CD14-positive monocyte (primary cell): ENCODE measurements at regions not wholly inside any gene's neighbourhood (a gene's known extent, or its start where the extent isn't known, plus 50 kb on each side); places are given as distances from the start of the nearest gene placed in this dataset.

Experiments used
- DNase-seq, 3 donors: peaks; one replicate each; pipeline ENCODE4 v3.0.0-alpha.2; 2011 to 2022
- H2AFZ ChIP-seq: 2 replicates; pipeline ENCODE4 v1.6.0; 2012; ENCODE audit warnings: mild to moderate bottlenecking, low read depth, low read length, inconsistent platforms; ENCODE audit not compliant: insufficient read depth, poor library complexity, severe bottlenecking
- H3K27ac ChIP-seq, 2 donors: 1 replicate in 1 of 2; 2 replicates in 1 of 2; pipeline ENCODE4 v1.5.1; 2012 to 2013; ENCODE audit warnings: low read length in 2 of 2, control low read depth in 1 of 2, inconsistent platforms in 1 of 2, low read depth in 1 of 2, mild to moderate bottlenecking in 1 of 2
- H3K27me3 ChIP-seq, 2 donors: one replicate each; pipeline versions ENCODE4 v1.6.0 to v1.6.1; 2011 to 2013; ENCODE audit warnings: low read length in 2 of 2; ENCODE audit not compliant: control insufficient read depth in 2 of 2, insufficient read depth in 2 of 2
- H3K36me3 ChIP-seq, 2 donors: replicated peaks in 1 of 2; 1 replicate in 1 of 2; 2 replicates in 1 of 2; pipeline versions ENCODE4 v1.5.1 to v1.6.1; 2012 to 2013; ENCODE audit warnings: low read length in 2 of 2, control low read depth in 1 of 2, inconsistent platforms in 1 of 2, mild to moderate bottlenecking in 1 of 2; ENCODE audit not compliant: insufficient read depth in 2 of 2, control insufficient read depth in 1 of 2
- H3K4me1 ChIP-seq, 2 donors: 1 replicate in 1 of 2; 2 replicates in 1 of 2; pipeline versions ENCODE4 v1.5.1 to v1.6.1; 2012 to 2013; ENCODE audit warnings: low read length in 2 of 2, control low read depth in 1 of 2, inconsistent platforms in 1 of 2, mild to moderate bottlenecking in 1 of 2, moderate library complexity in 1 of 2; ENCODE audit not compliant: insufficient read depth in 2 of 2, control insufficient read depth in 1 of 2
- H3K4me2 ChIP-seq: replicated peaks from 2 replicates; pipeline ENCODE3; 2012; ENCODE audit warnings: low read length, moderate library complexity, mild to moderate bottlenecking; ENCODE audit not compliant: poor library complexity, severe bottlenecking; ENCODE audit errors: extremely low read depth
- H3K4me3 ChIP-seq, 3 experiments: fragments of 200-600 bp in 1 of 3; sonication (generic) in 1 of 3; replicated peaks in 1 of 3; 1 replicate in 2 of 3; 2 replicates in 1 of 3; pipeline ENCODE4 v1.5.1; 2011 to 2013; ENCODE audit warnings: low read length in 3 of 3, mild to moderate bottlenecking in 3 of 3, control low read depth in 2 of 3, low read depth in 2 of 3, inconsistent platforms in 1 of 3, moderate library complexity in 1 of 3
- H3K79me2 ChIP-seq: 2 replicates; pipeline ENCODE4 v1.6.0; 2012; ENCODE audit warnings: mild to moderate bottlenecking, control low read depth, inconsistent platforms, low read length, moderate library complexity; ENCODE audit not compliant: insufficient read depth
- H3K9ac ChIP-seq: 2 replicates; pipeline ENCODE4 v1.6.0; 2017; ENCODE audit warnings: low read length, mild to moderate bottlenecking; ENCODE audit not compliant: insufficient read depth, poor library complexity, severe bottlenecking
- H3K9me3 ChIP-seq, 2 donors: replicated peaks in 1 of 2; 1 replicate in 1 of 2; 2 replicates in 1 of 2; pipeline versions ENCODE4 v1.5.1 to v1.6.1; 2012 to 2013; ENCODE audit warnings: low read length in 2 of 2, control low read depth in 1 of 2; ENCODE audit not compliant: control insufficient read depth in 1 of 2, insufficient read depth in 1 of 2
- H4K20me1 ChIP-seq: 2 replicates; pipeline ENCODE4 v1.6.0; 2012; ENCODE audit warnings: mild to moderate bottlenecking, low read length, control low read depth, moderate library complexity; ENCODE audit not compliant: insufficient read depth
- H3K27ac Mint-ChIP-seq, 7 donors: one replicate each; pipeline ENCODE4 v1.8.0; 2020; ENCODE audit warnings: mild to moderate bottlenecking in 7 of 7, mixed read lengths in 7 of 7, moderate library complexity in 6 of 7, inconsistent platforms in 2 of 7
- H3K27me3 Mint-ChIP-seq, 3 donors: one replicate each; pipeline ENCODE4 v1.8.0; 2021 to 2022; ENCODE audit warnings: low read depth in 3 of 3, mild to moderate bottlenecking in 3 of 3, mixed read lengths in 3 of 3, moderate library complexity in 3 of 3, inconsistent platforms in 1 of 3
- H3K36me3 Mint-ChIP-seq, 2 donors: one replicate each; pipeline ENCODE4 v1.8.0; 2020; ENCODE audit warnings: mixed read lengths in 2 of 2, inconsistent platforms in 1 of 2, mild to moderate bottlenecking in 1 of 2
- H3K4me1 Mint-ChIP-seq: one replicate; pipeline ENCODE4 v1.8.0; 2020; ENCODE audit warnings: mild to moderate bottlenecking, mixed read lengths
- H3K4me3 Mint-ChIP-seq, 2 donors: one replicate each; pipeline ENCODE4 v1.8.0; 2020; ENCODE audit warnings: mild to moderate bottlenecking in 2 of 2, mixed read lengths in 2 of 2, moderate library complexity in 1 of 2
- H3K9me3 Mint-ChIP-seq, 7 donors: one replicate each; pipeline ENCODE4 v1.8.0; 2020 to 2022; ENCODE audit warnings: mixed read lengths in 7 of 7, mild to moderate bottlenecking in 6 of 7, moderate library complexity in 6 of 7, inconsistent platforms in 2 of 7
- CTCF ChIP-seq: fragments of 200-600 bp; IDR thresholded peaks from one replicate; pipeline ENCODE4 v1.8.0; 2022; ENCODE audit warnings: antibody characterized with exemption, mild to moderate bottlenecking
- whole genome bisulfite sequencing: methylation state at CpG from one replicate; pipeline ENCODE4 v1.1.5; 2013; ENCODE audit warnings: missing lambda C conversion rate; ENCODE audit not compliant: insufficient coverage; 5-methylcytosine and 5-hydroxymethylcytosine counted together
- intact Hi-C, 2 donors: fragments of 100-400 bp; cut with micrococcal nuclease; formaldehyde crosslinking; loops; one replicate each; pipeline versions ENCODE4 v1.15.0 to v1.15.1; 2023

DNA sequence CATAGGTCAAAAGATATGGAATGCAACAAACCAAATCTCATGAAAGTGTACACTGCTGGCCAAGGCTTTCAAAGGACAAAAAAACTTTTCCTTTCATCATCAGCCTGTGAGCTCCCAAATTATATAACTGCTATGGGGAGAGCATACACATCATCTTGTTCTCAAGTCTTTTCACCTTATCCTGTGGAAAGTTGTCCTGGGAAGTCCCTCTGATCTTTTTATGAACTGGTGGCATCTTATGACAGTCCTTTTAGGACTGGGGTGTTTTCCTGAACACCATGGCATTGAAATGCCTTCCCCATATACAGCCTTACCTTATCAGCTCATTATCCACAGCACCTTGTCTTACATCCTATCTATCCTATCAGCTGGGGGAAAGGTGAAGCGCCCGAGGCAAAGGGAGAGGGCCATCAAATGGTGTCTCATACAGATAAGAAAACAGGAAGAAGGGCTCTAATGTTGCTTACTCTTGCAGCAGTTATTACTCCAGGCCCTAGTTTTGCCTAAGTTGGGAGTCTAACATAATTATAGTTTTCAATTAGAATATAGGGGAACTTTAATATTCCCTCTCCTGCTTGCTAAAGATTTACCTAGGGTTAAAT is 61.5 kb upstream of the GOLIM4 start:
- Histone ChIP-seq H3K4me1 (peaks cover 7 to 9% of the 10 kb centered on the region in 2 donors), H4K20me1 (no peaks in the 10 kb centered on the region), H3K27me3 (no peaks in the 10 kb centered on the region), H3K9me3 (peaks cover under 1 to 12% of the 10 kb centered on the region in 2 donors), H3K79me2 (no peaks in the 10 kb centered on the region), H3K9ac (no peak overlapping the region), H3K4me3 (no peak overlapping the region), H3K4me2 (no peak overlapping the region), H2AFZ (no peak overlapping the region), H3K27ac (no peak overlapping the region), H3K36me3 (no peaks in the 10 kb centered on the region)
- H3K27me3 Mint-ChIP-seq: peaks cover 0 to 3% (median 2%) of the 10 kb centered on the region in 3 donors
- no CpG with 5 or more reads among the region's 2 CpGs for whole genome bisulfite sequencing
- peak overlapping the region in 1 of 2 donors; percentile 59 for H3K4me3 Mint-ChIP-seq
- no peak for DNase-seq
- no peak for TF ChIP-seq CTCF
- peaks cover 1 to 16% (median 14%) of the 10 kb centered on the region in 7 donors for H3K9me3 Mint-ChIP-seq
- no peaks in the 10 kb centered on the region for H3K36me3 Mint-ChIP-seq
- peak overlapping the region in 1 of 7 donors; percentile 24 for H3K27ac Mint-ChIP-seq
- peaks cover 16% of the 10 kb centered on the region for H3K4me1 Mint-ChIP-seq
- intact Hi-C loops: no loop called here

DNA sequence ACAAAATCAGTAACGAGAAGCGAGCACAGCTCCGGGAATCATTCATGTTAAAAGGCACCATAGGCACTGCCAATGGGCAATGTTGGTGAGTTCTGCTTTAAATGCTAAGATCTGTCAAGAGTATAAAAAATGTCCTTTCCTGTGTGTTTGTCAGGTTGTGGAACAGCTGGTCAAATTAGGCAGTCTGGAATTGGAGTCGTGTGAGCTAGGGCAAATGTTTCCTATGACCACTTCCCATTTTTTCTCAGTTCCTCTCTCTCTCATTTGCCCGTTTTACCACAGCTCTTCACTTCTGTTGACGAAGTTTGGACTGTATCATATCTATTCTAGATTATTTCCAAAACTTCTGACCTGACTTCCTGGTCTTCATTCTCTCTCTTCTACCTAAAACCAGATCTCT is 60.8 kb upstream of the GOLIM4 start:
- peak; percentile 22 to 29 (median 27) for DNase-seq
- Histone ChIP-seq H3K9me3 (peaks cover 5 to 19% of the 10 kb centered on the region in 2 donors), H3K4me1 (peaks cover 7 to 9% of the 10 kb centered on the region in 2 donors), H3K27ac (no peak overlapping the region), H3K79me2 (no peaks in the 10 kb centered on the region), H3K9ac (no peak overlapping the region), H4K20me1 (no peaks in the 10 kb centered on the region), H3K4me3 (no peak overlapping the region), H3K27me3 (no peaks in the 10 kb centered on the region), H3K36me3 (no peaks in the 10 kb centered on the region), H2AFZ (no peak overlapping the region), H3K4me2 (no peak overlapping the region)
- H3K4me1 Mint-ChIP-seq: peaks cover 16% of the 10 kb centered on the region
- peaks cover 5 to 24% (median 18%) of the 10 kb centered on the region in 7 donors for H3K9me3 Mint-ChIP-seq
- H3K27ac Mint-ChIP-seq: peak overlapping the region in 3 of 7 donors; percentile 21 to 35 (median 23)
- TF ChIP-seq CTCF: no peak
- peaks cover 0 to 3% (median 2%) of the 10 kb centered on the region in 3 donors for H3K27me3 Mint-ChIP-seq
- WGBS: 24% methylated on average over 3 of the region's 6 CpGs
- no peaks in the 10 kb centered on the region for H3K36me3 Mint-ChIP-seq
- H3K4me3 Mint-ChIP-seq: peak overlapping the region; percentile 3 to 59
- intact Hi-C loops: no loop called here
